ENCODE measurements at regions not wholly inside any gene's neighbourhood (a gene's known extent, or its start where the extent isn't known, plus 50 kb on each side); places are given as distances from the start of the nearest gene placed in this dataset.
"Not testable (repeated sequence)": the region's sequence is repeated elsewhere in the genome, so short reads cannot be mapped to it uniquely, and the experiment has no call there.

DNA sequence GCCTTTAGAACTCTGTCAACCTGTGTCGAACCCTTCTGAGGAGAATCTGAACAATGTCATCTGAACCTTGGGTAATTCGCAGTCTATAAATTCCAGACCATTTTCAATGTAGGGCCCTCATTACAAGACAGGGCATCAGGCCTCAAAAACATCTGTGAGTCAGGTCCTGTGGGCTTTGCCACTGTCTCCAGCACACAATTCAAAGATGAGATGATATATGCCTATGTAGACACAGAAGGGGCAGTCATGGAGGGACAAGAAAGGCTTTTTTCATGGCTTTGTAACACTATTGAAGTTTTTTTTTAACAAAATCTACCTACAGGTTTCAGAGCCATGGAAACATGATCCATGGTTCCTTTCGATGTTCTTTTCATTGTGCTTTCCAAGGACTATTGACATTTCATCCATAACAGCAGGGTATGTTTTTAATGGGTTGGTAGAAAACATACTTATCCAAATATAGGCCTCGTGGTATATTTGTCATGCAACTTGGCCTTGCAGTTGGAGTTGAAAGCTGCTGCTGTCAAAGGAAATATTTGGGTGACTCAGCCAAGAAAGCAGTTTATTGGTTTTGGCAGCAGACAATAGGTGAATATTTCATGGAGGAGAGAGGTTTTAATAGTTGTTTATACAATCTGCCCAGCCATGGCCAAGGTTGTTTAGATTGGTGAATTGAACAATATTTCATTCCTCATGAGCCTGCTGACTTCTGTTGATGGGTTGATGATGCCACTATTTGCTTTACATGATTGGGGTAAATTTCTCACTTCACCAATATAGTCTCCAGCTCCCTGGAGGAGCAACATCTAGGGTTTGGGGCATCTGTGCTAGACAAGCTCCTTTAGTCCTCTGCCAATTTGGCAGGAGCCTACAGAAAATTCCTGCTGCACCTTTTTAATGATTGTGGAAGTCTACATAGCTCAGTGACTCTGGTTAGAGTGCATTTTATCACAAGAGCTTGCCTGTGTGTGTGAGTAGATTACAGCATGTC lies 158.4 kb upstream of the TMEM72 start:
- H3K9me3 ChIP-seq (ENCODE audit: insufficient read depth, low read depth), result no peaks in the 10 kb centered on the region
- peaks cover 20% of the 10 kb centered on the region for H3K27me3 ChIP-seq (ENCODE audit: insufficient read depth, low read depth)
- H2AFZ ChIP-seq, result no peak overlapping the region
- intact Hi-C loops (cut with micrococcal nuclease; ENCODE audit: unreplicated experiment), result no loop called here
- no peak overlapping the region for H3K4me2 ChIP-seq
- TF ChIP-seq EZH2 (IDR thresholded peaks at IDR 0.05; ENCODE audit: low read depth), result no peak
- TF ChIP-seq, protein P1, sequence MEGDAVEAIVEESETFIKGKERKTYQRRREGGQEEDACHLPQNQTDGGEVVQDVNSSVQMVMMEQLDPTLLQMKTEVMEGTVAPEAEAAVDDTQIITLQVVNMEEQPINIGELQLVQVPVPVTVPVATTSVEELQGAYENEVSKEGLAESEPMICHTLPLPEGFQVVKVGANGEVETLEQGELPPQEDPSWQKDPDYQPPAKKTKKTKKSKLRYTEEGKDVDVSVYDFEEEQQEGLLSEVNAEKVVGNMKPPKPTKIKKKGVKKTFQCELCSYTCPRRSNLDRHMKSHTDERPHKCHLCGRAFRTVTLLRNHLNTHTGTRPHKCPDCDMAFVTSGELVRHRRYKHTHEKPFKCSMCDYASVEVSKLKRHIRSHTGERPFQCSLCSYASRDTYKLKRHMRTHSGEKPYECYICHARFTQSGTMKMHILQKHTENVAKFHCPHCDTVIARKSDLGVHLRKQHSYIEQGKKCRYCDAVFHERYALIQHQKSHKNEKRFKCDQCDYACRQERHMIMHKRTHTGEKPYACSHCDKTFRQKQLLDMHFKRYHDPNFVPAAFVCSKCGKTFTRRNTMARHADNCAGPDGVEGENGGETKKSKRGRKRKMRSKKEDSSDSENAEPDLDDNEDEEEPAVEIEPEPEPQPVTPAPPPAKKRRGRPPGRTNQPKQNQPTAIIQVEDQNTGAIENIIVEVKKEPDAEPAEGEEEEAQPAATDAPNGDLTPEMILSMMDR (conservative IDR thresholded peaks at IDR 0.05), result no peak
- no peak overlapping the region for H3K27ac ChIP-seq
- no peaks in the 10 kb centered on the region for H3K4me1 ChIP-seq (replicated peaks; ENCODE audit: insufficient read depth)
- H3K4me3 ChIP-seq, result no peak overlapping the region
- no peaks in the 10 kb centered on the region; the same call in 1 of the 2 replicates for H4K20me1 ChIP-seq (ENCODE audit: insufficient read depth)
- CTCF ChIA-PET, result no interaction called here
- DNase-seq, result no peak
- no peaks in the 10 kb centered on the region for H3K9me2 ChIP-seq (ENCODE audit: insufficient read depth)
- POLR2A ChIA-PET (ENCODE audit: unreplicated experiment), result no interaction called here
- BruUV-seq (replicated peaks), result no TSS peak
- no peaks in the 10 kb centered on the region for H3K79me2 ChIP-seq (ENCODE audit: low read depth)
- no peaks in the 10 kb centered on the region for H3F3A ChIP-seq (ENCODE audit: insufficient read depth, low read depth)
- no peaks in the 10 kb centered on the region for H3K36me3 ChIP-seq (ENCODE audit: low read depth)

DNA sequence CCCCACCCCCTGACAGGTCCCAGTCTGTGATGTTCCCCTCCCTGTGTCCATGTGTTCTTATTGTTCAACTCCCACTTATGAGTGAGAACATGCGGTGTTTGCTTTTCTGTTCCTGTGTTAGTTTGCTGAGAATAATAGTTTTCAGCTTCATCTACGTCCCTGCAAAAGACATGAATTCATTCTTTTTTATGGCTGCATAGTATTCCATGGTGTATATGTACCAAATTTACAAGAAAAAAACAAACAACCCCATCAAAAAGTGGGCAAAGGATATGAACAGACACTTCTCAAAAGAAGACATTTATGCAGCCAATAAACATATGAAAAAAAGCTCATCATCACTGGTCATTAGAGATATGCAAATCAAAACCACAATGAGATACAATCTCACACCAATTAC lies 156.8 kb upstream of the TMEM72 start:
- H3F3A ChIP-seq (ENCODE audit: insufficient read depth, low read depth); H3K36me3 ChIP-seq (ENCODE audit: low read depth); BruUV-seq (replicated peaks); H3K9me3 ChIP-seq (ENCODE audit: insufficient read depth, low read depth); H2AFZ ChIP-seq; intact Hi-C loops (cut with micrococcal nuclease; ENCODE audit: unreplicated experiment); H3K4me1 ChIP-seq (replicated peaks; ENCODE audit: insufficient read depth); H3K79me2 ChIP-seq (ENCODE audit: low read depth); H3K27ac ChIP-seq; DNase-seq; H3K4me3 ChIP-seq; H4K20me1 ChIP-seq (ENCODE audit: insufficient read depth); H3K9me2 ChIP-seq (ENCODE audit: insufficient read depth); POLR2A ChIA-PET (ENCODE audit: unreplicated experiment); CTCF ChIA-PET; H3K4me2 ChIP-seq; H3K27me3 ChIP-seq (ENCODE audit: insufficient read depth, low read depth): not testable (repeated sequence)

DNA sequence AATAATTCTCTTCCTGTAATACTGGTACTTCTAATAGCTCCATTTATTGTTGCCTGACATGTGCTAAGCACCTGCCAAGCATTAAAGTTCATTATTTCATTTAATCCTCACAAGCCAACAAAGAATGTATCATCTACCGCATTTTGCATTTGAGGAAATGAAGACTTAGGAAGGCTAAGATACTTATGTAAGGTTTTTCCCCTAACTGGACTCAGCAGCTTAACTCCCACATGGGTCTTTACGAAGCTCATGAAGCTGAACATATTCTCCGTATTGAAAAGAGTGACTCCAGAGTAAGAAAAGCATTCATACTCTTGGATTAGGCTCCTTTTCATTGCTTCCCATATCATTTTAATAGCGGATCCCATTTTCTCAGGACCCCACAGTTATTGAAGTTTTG lies 155.7 kb upstream of the TMEM72 start:
- Histone ChIP-seq H3K4me3 (no peak overlapping the region), H3K27me3 (ENCODE audit: insufficient read depth, low read depth) (peaks cover 14% of the 10 kb centered on the region; the same call in 1 of the 2 replicates), H3K9me2 (ENCODE audit: insufficient read depth) (no peaks in the 10 kb centered on the region), H3K4me1 (replicated peaks; ENCODE audit: insufficient read depth) (no peaks in the 10 kb centered on the region), H3K9me3 (ENCODE audit: insufficient read depth, low read depth) (no peaks in the 10 kb centered on the region), H3K27ac (no peak overlapping the region), H3F3A (ENCODE audit: insufficient read depth, low read depth) (no peaks in the 10 kb centered on the region), H4K20me1 (ENCODE audit: insufficient read depth) (no peaks in the 10 kb centered on the region; the same call in 1 of the 2 replicates), H3K4me2 (no peak overlapping the region), H3K36me3 (ENCODE audit: low read depth) (no peaks in the 10 kb centered on the region), H2AFZ (no peak overlapping the region), H3K79me2 (ENCODE audit: low read depth) (no peaks in the 10 kb centered on the region)
- DNase-seq, result no peak
- no TSS peak for BruUV-seq (replicated peaks)
- TF ChIP-seq EZH2 (IDR thresholded peaks at IDR 0.05; ENCODE audit: low read depth), result no peak
- TF ChIP-seq, protein P1 (conservative IDR thresholded peaks at IDR 0.05), result no peak
- CTCF ChIA-PET, result no interaction called here
- intact Hi-C loops (cut with micrococcal nuclease; ENCODE audit: unreplicated experiment), result no loop called here
- POLR2A ChIA-PET (ENCODE audit: unreplicated experiment), result no interaction called here

All from PC-9 (cell line).